ENCODE measurements at regions not wholly inside any gene's neighbourhood (a gene's known extent, or its start where the extent isn't known, plus 50 kb on each side); places are given as distances from the start of the nearest gene placed in this dataset.

- Histone ChIP-seq H3K4me1 (no peaks in the 10 kb centered on the region), H3K27me3 (no peaks in the 10 kb centered on the region), H3K36me3 (no peaks in the 10 kb centered on the region), H3K9me3 (no peaks in the 10 kb centered on the region), H3K4me3 (no peak overlapping the region), H3K27ac (no peak overlapping the region)
- DNase-seq (ENCODE audit: low spot score in 2 of 2) = no peak
- no peak for TF ChIP-seq POLR2AphosphoS5 (IDR thresholded peaks at IDR 0.05)
- no peak for TF ChIP-seq POLR2A (IDR thresholded peaks at IDR 0.05)
- TF ChIP-seq, protein P1, sequence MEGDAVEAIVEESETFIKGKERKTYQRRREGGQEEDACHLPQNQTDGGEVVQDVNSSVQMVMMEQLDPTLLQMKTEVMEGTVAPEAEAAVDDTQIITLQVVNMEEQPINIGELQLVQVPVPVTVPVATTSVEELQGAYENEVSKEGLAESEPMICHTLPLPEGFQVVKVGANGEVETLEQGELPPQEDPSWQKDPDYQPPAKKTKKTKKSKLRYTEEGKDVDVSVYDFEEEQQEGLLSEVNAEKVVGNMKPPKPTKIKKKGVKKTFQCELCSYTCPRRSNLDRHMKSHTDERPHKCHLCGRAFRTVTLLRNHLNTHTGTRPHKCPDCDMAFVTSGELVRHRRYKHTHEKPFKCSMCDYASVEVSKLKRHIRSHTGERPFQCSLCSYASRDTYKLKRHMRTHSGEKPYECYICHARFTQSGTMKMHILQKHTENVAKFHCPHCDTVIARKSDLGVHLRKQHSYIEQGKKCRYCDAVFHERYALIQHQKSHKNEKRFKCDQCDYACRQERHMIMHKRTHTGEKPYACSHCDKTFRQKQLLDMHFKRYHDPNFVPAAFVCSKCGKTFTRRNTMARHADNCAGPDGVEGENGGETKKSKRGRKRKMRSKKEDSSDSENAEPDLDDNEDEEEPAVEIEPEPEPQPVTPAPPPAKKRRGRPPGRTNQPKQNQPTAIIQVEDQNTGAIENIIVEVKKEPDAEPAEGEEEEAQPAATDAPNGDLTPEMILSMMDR (IDR thresholded peaks at IDR 0.05) = no peak
- intact Hi-C loops (cut with DNase I; ENCODE audit: low total_unique reads) = no loop called here
These were observed 175.4 kb downstream of the PCDH10 start for GRCh38 chr4:133324491-133324890.

GRCh38 chr4:133323670-133324069 is 174.6 kb downstream of the PCDH10 start:
- TF ChIP-seq, protein P1 (IDR thresholded peaks at IDR 0.05) = no peak
- TF ChIP-seq POLR2A (IDR thresholded peaks at IDR 0.05) = no peak
- no peak for TF ChIP-seq POLR2AphosphoS5 (IDR thresholded peaks at IDR 0.05)
- Histone ChIP-seq H3K9me3 (no peaks in the 10 kb centered on the region), H3K4me3 (no peak overlapping the region), H3K27ac (no peak overlapping the region), H3K4me1 (no peaks in the 10 kb centered on the region), H3K36me3 (no peaks in the 10 kb centered on the region), H3K27me3 (no peaks in the 10 kb centered on the region)
- DNase-seq (ENCODE audit: low spot score in 2 of 2) = no peak
- intact Hi-C loops (cut with DNase I; ENCODE audit: low total_unique reads) = no loop called here

GRCh38 chr4:133320576-133321170 is 171.6 kb downstream of the PCDH10 start:
- no peaks in the 10 kb centered on the region for H3K4me1 ChIP-seq
- H3K36me3 ChIP-seq = no peaks in the 10 kb centered on the region
- no peak overlapping the region for H3K27ac ChIP-seq
- H3K27me3 ChIP-seq = no peaks in the 10 kb centered on the region
- no peak for DNase-seq (ENCODE audit: low spot score in 2 of 2)
- intact Hi-C loops (cut with DNase I; ENCODE audit: low total_unique reads) = no loop called here
- no peak overlapping the region for H3K4me3 ChIP-seq
- TF ChIP-seq, protein P1 (IDR thresholded peaks at IDR 0.05) = peak in 1 of 3 donors; percentile 26
- TF ChIP-seq POLR2AphosphoS5 (IDR thresholded peaks at IDR 0.05) = no peak
- no peaks in the 10 kb centered on the region for H3K9me3 ChIP-seq

GRCh38 chr4:133316909-133317308 is 167.8 kb downstream of the PCDH10 start:
- Histone ChIP-seq H3K27ac (no peak overlapping the region), H3K4me1 (no peaks in the 10 kb centered on the region), H3K36me3 (no peaks in the 10 kb centered on the region), H3K27me3 (no peaks in the 10 kb centered on the region), H3K4me3 (no peak overlapping the region), H3K9me3 (no peaks in the 10 kb centered on the region)
- intact Hi-C loops (cut with DNase I; ENCODE audit: low total_unique reads) = no loop called here
- TF ChIP-seq, protein P1 (IDR thresholded peaks at IDR 0.05) = no peak
- TF ChIP-seq POLR2AphosphoS5 (IDR thresholded peaks at IDR 0.05) = no peak
- no peak for TF ChIP-seq POLR2A (IDR thresholded peaks at IDR 0.05)
- no peak for DNase-seq (ENCODE audit: low spot score in 2 of 2)

DNA sequence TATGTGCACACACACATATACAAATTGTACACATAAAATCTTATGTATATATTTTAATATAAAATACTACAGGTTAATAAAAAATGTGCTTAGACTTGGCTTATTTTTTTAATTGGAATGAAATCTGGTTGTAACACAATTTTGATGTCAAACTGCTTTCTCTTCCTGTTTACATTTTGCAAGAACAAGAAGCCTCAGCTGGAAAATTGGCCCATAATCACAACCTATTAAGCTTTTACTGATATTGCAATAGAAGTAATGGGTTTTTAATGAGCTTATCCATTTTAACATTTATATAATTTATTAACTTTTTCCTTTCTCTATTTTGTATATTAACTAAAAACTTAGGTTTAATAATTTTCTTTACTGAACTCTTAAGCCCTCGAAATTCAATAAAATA is 165.9 kb downstream of the PCDH10 start:
- H3K27ac ChIP-seq = no peak overlapping the region
- no peaks in the 10 kb centered on the region for H3K27me3 ChIP-seq
- DNase-seq (ENCODE audit: low spot score in 2 of 2) = no peak
- H3K4me3 ChIP-seq = no peak overlapping the region
- TF ChIP-seq POLR2AphosphoS5 (IDR thresholded peaks at IDR 0.05) (no peak), POLR2A (IDR thresholded peaks at IDR 0.05) (no peak)
- TF ChIP-seq, protein P1 (IDR thresholded peaks at IDR 0.05) = no peak
- no peaks in the 10 kb centered on the region for H3K4me1 ChIP-seq
- H3K36me3 ChIP-seq = no peaks in the 10 kb centered on the region
- H3K9me3 ChIP-seq = no peaks in the 10 kb centered on the region
- intact Hi-C loops (cut with DNase I; ENCODE audit: low total_unique reads) = no loop called here

Data from breast epithelium (tissue), 4 donors.